ENCODE measurements at regions not wholly inside any gene's neighbourhood (a gene's known extent, or its start where the extent isn't known, plus 50 kb on each side); places are given as distances from the start of the nearest gene placed in this dataset.
A peak's percentile ranks its signal among the peaks of the same experiment; 100 is the strongest.

- Mint-ChIP-seq H3K4me1 (ENCODE audit: low read depth) (no peaks in the 10 kb centered on the region), H3K27me3 (ENCODE audit: low read depth) (peaks cover 13% of the 10 kb centered on the region), H3K36me3 (ENCODE audit: low read depth) (no peaks in the 10 kb centered on the region), H3K27ac (no peak overlapping the region), H3K9me3 (no peaks in the 10 kb centered on the region), H3K4me3 (no peak overlapping the region)
- intact Hi-C loops (cut with micrococcal nuclease), result loop anchor here (10.0 kb wide), 1 partner anchor 259 kb away; no protein-coding TSS in a partner anchor
- CTCF ChIA-PET, result no interaction called here
- peak; percentile 9 for DNase-seq
Observed at GRCh38 chr12:100675432-100675831, 101.9 kb downstream of the GAS2L3 start.

GRCh38 chr12:100681074-100681473 lies 107.6 kb downstream of the GAS2L3 start:
- Mint-ChIP-seq H3K9me3 (peaks cover 9% of the 10 kb centered on the region), H3K4me1 (ENCODE audit: low read depth) (no peaks in the 10 kb centered on the region), H3K36me3 (ENCODE audit: low read depth) (peaks cover 2% of the 10 kb centered on the region), H3K4me3 (no peak overlapping the region), H3K27me3 (ENCODE audit: low read depth) (peaks cover 8% of the 10 kb centered on the region), H3K27ac (no peak overlapping the region)
- DNase-seq, result no peak
- CTCF ChIA-PET, result interaction anchor here (0.6 kb wide), 1 partner anchor 22 kb away, joined by 3 read pairs; no protein-coding TSS in a partner anchor
- intact Hi-C loops (cut with micrococcal nuclease), result no loop called here

GRCh38 chr12:100682178-100682577 lies 108.7 kb downstream of the GAS2L3 start:
- no peaks in the 10 kb centered on the region for H3K4me1 Mint-ChIP-seq (ENCODE audit: low read depth)
- H3K36me3 Mint-ChIP-seq (ENCODE audit: low read depth), result peaks cover 2% of the 10 kb centered on the region
- peaks cover 8% of the 10 kb centered on the region for H3K27me3 Mint-ChIP-seq (ENCODE audit: low read depth)
- CTCF ChIA-PET, result interaction anchor here (0.7 kb wide), 1 partner anchor 57 kb away, joined by 3 read pairs; no protein-coding TSS in a partner anchor
- intact Hi-C loops (cut with micrococcal nuclease), result no loop called here
- H3K9me3 Mint-ChIP-seq, result peaks cover 14% of the 10 kb centered on the region
- no peak overlapping the region for H3K27ac Mint-ChIP-seq
- H3K4me3 Mint-ChIP-seq, result no peak overlapping the region
- DNase-seq, result no peak

DNA sequence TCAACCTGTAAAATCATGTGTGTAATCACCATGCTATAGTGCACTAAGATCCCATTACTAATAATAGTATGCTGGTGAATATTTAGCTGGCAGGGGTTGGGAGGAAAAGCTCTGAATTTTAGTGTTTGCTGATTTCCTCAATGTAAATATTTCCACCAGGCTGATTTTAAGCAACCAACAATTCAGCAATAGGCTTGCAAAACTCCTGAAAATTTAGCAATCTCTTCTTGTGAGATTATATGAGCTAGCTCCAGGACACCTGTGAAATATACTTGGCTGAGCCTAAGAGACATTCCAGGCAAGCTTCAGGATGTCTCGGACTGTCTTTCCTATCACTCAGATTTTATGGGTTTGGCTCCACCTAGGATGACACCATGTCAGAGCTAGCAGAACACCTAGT lies 106.9 kb upstream of the ANO4 start:
- no peaks in the 10 kb centered on the region for H3K4me1 Mint-ChIP-seq (ENCODE audit: low read depth)
- H3K27me3 Mint-ChIP-seq (ENCODE audit: low read depth), result no peaks in the 10 kb centered on the region
- intact Hi-C loops (cut with micrococcal nuclease), result no loop called here
- CTCF ChIA-PET, result interaction anchor here (0.8 to 1.6 kb wide), 3 partner anchors 16 to 133 kb away, joined by 3 to 4 read pairs (median 4); no protein-coding TSS in a partner anchor
- peaks cover 14% of the 10 kb centered on the region for H3K9me3 Mint-ChIP-seq
- H3K4me3 Mint-ChIP-seq, result no peak overlapping the region
- no peak for DNase-seq
- peaks cover 2% of the 10 kb centered on the region for H3K36me3 Mint-ChIP-seq (ENCODE audit: low read depth)
- no peak overlapping the region for H3K27ac Mint-ChIP-seq

- intact Hi-C loops (cut with micrococcal nuclease), result no loop called here
- H3K36me3 Mint-ChIP-seq (ENCODE audit: low read depth), result peaks cover 2% of the 10 kb centered on the region
- no peaks in the 10 kb centered on the region for H3K4me1 Mint-ChIP-seq (ENCODE audit: low read depth)
- H3K27me3 Mint-ChIP-seq (ENCODE audit: low read depth), result no peaks in the 10 kb centered on the region
- no peak for DNase-seq
- no peak overlapping the region for H3K4me3 Mint-ChIP-seq
- peaks cover 15% of the 10 kb centered on the region for H3K9me3 Mint-ChIP-seq
- CTCF ChIA-PET, result interaction anchor here (0.8 to 1.6 kb wide), 3 partner anchors 17 to 133 kb away, joined by 3 to 4 read pairs (median 4); no protein-coding TSS in a partner anchor
- no peak overlapping the region for H3K27ac Mint-ChIP-seq
Observed at GRCh38 chr12:100688451-100688864, 106.1 kb upstream of the ANO4 start.

DNA sequence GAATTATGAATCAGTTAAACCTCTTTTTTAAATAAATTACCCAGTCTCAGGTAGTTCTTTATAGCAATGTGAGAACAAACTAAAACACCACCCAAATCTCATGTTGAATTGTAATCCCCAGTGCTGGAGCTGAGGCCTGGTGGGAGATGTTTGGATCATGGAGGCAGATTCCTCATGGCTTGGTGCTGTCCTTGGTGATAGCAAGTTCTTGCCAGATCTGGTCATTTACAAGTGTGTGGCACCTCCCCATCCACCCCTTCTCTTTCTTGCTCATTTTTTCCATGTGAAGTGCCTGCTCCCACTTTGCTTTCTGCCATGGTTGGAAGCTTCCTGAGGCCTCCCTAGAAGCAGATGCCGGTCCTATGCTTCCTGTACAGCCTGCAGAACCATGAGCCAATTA lies 102.1 kb upstream of the ANO4 start:
- CTCF ChIA-PET, result interaction anchor here (0.8 kb wide), 1 partner anchor 538 kb away, joined by 3 read pairs; no protein-coding TSS in a partner anchor
- Mint-ChIP-seq H3K36me3 (ENCODE audit: low read depth) (no peaks in the 10 kb centered on the region), H3K4me1 (ENCODE audit: low read depth) (no peaks in the 10 kb centered on the region), H3K27me3 (ENCODE audit: low read depth) (peaks cover 7% of the 10 kb centered on the region), H3K27ac (no peak overlapping the region), H3K9me3 (peaks cover 1% of the 10 kb centered on the region), H3K4me3 (no peak overlapping the region)
- no peak for DNase-seq
- intact Hi-C loops (cut with micrococcal nuclease), result no loop called here

GRCh38 chr12:100698518-100698917 lies 96.1 kb upstream of the ANO4 start:
- Mint-ChIP-seq H3K4me3 (no peak overlapping the region), H3K27me3 (ENCODE audit: low read depth) (peaks cover 9% of the 10 kb centered on the region), H3K27ac (no peak overlapping the region), H3K9me3 (no peaks in the 10 kb centered on the region), H3K36me3 (ENCODE audit: low read depth) (no peaks in the 10 kb centered on the region), H3K4me1 (ENCODE audit: low read depth) (no peaks in the 10 kb centered on the region)
- intact Hi-C loops (cut with micrococcal nuclease), result no loop called here
- CTCF ChIA-PET, result no interaction called here
- no peak for DNase-seq

DNA sequence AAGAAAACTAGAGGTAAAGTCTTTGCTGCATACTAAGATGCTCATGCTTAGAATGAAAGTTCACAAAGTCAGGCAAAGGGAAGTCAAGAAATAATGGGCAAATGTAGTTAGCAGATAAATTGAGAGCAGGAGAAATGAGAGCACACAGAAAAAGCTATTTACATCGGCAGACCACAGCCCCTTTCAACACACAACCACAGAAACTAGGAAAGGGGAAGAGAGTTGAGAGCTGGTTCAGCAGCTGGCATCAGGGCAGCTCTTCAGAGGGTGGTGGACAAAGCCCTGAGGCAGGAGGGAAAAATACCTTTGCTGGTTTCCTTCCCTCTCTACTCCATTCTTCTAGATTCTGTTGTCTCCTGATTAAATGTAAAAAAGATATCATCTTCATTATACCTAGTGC lies 95.4 kb upstream of the ANO4 start:
- Mint-ChIP-seq H3K36me3 (ENCODE audit: low read depth) (no peaks in the 10 kb centered on the region), H3K4me3 (no peak overlapping the region), H3K9me3 (no peaks in the 10 kb centered on the region), H3K27ac (no peak overlapping the region), H3K4me1 (ENCODE audit: low read depth) (no peaks in the 10 kb centered on the region), H3K27me3 (ENCODE audit: low read depth) (peaks cover 11% of the 10 kb centered on the region)
- DNase-seq, result no peak
- intact Hi-C loops (cut with micrococcal nuclease), result no loop called here
- CTCF ChIA-PET, result no interaction called here

GRCh38 chr12:100703337-100703736 lies 91.2 kb upstream of the ANO4 start:
- DNase-seq, result no peak
- CTCF ChIA-PET, result interaction anchor here (0.6 kb wide), 1 partner anchor 835 kb away, joined by 3 read pairs; no protein-coding TSS in a partner anchor
- Mint-ChIP-seq H3K36me3 (ENCODE audit: low read depth) (no peaks in the 10 kb centered on the region), H3K9me3 (no peaks in the 10 kb centered on the region), H3K4me1 (ENCODE audit: low read depth) (no peaks in the 10 kb centered on the region), H3K27me3 (ENCODE audit: low read depth) (peaks cover 13% of the 10 kb centered on the region), H3K4me3 (no peak overlapping the region), H3K27ac (no peak overlapping the region)
- intact Hi-C loops (cut with micrococcal nuclease), result no loop called here

DNA sequence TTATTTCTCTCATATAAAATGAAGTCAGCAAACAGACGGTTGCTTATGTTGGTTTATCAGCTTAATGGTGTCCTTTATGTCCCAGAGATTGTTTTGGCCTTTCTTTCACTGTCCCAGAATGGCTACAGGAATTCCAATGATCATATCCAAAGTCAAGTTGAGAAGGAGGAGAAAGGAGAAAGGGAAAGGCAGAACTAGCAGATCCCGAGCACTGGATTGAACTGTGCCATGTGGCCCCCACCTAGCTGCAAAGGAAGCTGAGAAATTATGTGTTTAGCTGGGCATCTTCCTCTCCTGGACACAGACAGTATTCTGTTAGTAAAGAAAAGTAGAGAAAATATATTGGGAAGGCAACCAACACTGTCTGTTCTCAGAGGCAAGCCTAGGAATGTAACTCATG lies 90.7 kb upstream of the ANO4 start:
- H3K4me3 Mint-ChIP-seq, result no peak overlapping the region
- H3K36me3 Mint-ChIP-seq (ENCODE audit: low read depth), result no peaks in the 10 kb centered on the region
- H3K27me3 Mint-ChIP-seq (ENCODE audit: low read depth), result peaks cover 10% of the 10 kb centered on the region
- no peaks in the 10 kb centered on the region for H3K9me3 Mint-ChIP-seq
- no peak overlapping the region for H3K27ac Mint-ChIP-seq
- intact Hi-C loops (cut with micrococcal nuclease), result no loop called here
- DNase-seq, result no peak
- CTCF ChIA-PET, result no interaction called here
- no peaks in the 10 kb centered on the region for H3K4me1 Mint-ChIP-seq (ENCODE audit: low read depth)

GRCh38 chr12:100706033-100706432 lies 88.5 kb upstream of the ANO4 start:
- intact Hi-C loops (cut with micrococcal nuclease), result no loop called here
- no peaks in the 10 kb centered on the region for H3K9me3 Mint-ChIP-seq
- no peak overlapping the region for H3K4me3 Mint-ChIP-seq
- no peak overlapping the region for H3K27ac Mint-ChIP-seq
- H3K36me3 Mint-ChIP-seq (ENCODE audit: low read depth), result no peaks in the 10 kb centered on the region
- DNase-seq, result no peak
- peaks cover 10% of the 10 kb centered on the region for H3K27me3 Mint-ChIP-seq (ENCODE audit: low read depth)
- H3K4me1 Mint-ChIP-seq (ENCODE audit: low read depth), result no peaks in the 10 kb centered on the region
- CTCF ChIA-PET, result interaction anchor here (0.5 kb wide), 1 partner anchor 211 kb away, joined by 3 read pairs; no protein-coding TSS in a partner anchor

GRCh38 chr12:100708591-100708990 lies 86.0 kb upstream of the ANO4 start:
- Mint-ChIP-seq H3K4me3 (no peak overlapping the region), H3K27ac (no peak overlapping the region), H3K36me3 (ENCODE audit: low read depth) (no peaks in the 10 kb centered on the region), H3K9me3 (no peaks in the 10 kb centered on the region), H3K4me1 (ENCODE audit: low read depth) (no peaks in the 10 kb centered on the region), H3K27me3 (ENCODE audit: low read depth) (peaks cover 10% of the 10 kb centered on the region)
- intact Hi-C loops (cut with micrococcal nuclease), result no loop called here
- CTCF ChIA-PET, result no interaction called here
- no peak for DNase-seq

Data from activated naive CD4-positive, alpha-beta T cell treated with anti-CD3 and anti-CD28 coated beads for 36 hours (primary cell).